GM21360 (cell line): ENCODE measurements at regions not wholly inside any gene's neighbourhood (a gene's known extent, or its start where the extent isn't known, plus 50 kb on each side); places are given as distances from the start of the nearest gene placed in this dataset.

Experiments used
- ATAC-seq: cut with Tn5 transposase; IDR thresholded peaks from one replicate; pipeline ENCODE4 v1.9.1; 2021; ENCODE audit warnings: mild to moderate bottlenecking, moderate library complexity; ENCODE audit not compliant: unreplicated experiment

DNA sequence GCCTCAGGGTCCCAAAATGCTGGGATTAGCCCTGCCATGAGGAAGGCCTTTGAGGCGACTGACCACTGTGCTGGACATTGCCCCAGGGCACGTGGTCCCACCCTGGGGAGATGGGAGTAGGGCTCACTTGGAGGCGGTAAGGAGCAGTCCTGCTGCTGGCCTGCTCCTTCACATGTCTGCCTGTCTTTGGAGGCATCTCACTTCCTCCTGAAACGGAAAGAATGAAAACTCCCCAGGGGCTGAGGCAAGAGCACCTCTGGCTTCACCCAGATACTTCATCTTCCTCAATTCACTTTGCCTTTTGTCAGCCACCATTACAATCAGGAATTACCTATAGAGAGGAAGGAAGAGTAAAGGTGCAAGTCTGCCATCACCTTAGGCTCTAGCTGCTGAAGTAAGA lies 59.9 kb upstream of the GATA6 start:
- ATAC-seq, result no peak

- no peak for ATAC-seq
Observed at GRCh38 chr18:22110461-22110924, 58.9 kb upstream of the GATA6 start.

- no peak for ATAC-seq
Observed at GRCh38 chr18:22112215-22112614, 57.2 kb upstream of the GATA6 start.

- ATAC-seq, result no peak
Observed at GRCh38 chr18:22113144-22113844, 56.1 kb upstream of the GATA6 start.

DNA sequence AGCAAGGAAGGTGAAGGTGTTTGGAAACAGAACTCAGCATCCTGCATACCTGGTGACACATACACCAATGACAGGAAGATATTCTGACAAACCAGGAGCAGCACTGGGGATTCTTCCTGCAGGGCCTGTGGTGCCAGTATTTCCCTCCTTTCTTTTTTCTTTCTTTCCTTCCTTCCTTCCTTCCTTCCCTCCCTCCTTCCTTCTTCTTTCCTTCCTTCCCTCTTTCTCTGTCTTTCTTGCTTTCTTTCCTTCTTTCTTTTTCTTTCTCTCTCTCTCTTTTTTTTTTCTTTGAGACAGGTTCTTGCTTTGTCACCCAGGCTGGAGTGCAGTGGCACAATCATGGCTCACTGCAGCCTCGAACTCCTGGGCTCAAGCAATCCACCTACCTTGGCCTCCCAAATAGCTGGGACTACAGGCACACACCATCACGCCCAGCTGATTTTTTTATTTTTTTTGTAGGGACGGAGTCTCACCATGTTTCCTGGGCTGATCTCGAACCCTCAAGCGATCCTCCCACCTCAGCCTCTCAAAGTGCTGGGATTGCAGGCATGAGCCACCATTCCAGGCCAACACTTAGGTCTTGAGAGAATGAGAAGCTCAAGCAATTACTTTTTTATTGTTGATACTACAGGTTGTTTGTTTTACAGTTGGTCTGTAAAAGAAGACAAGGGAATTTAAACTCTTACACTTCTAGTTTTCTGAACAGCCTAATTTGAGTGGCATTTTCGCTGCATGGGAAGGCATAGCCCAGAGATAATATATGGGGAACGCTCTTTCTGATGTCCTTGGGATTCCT lies 54.7 kb upstream of the GATA6 start:
- no peak for ATAC-seq

- ATAC-seq, result no peak
Observed at GRCh38 chr18:22115573-22115972, 53.8 kb upstream of the GATA6 start.
